HG03064 (cell line): ENCODE measurements at regions not wholly inside any gene's neighbourhood (a gene's known extent, or its start where the extent isn't known, plus 50 kb on each side); places are given as distances from the start of the nearest gene placed in this dataset.

Experiments
- ATAC-seq: cut with Tn5 transposase; IDR thresholded peaks from one replicate; pipeline ENCODE4 v1.9.1; 2021; ENCODE audit warnings: low read depth; ENCODE audit not compliant: unreplicated experiment

DNA sequence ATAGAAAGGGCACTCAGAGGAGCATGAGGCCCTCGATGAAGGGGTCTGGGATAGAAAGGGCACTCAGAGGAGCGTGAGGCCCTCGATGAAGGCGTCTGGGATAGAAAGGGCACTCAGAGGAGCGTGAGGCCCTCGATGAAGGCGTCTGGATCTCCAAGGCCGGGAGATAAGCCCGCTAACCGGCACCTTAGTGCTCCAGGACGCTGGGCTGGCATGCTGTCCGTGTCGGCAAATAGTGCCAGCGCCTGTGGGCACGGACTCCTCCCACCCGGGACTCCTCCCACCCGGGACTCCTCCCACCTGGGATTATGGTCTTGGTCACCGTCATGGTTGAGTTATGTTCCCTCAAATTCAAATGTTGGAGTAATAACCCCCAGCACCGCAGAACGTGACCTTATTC lies 725.3 kb downstream of the BRD1 start:
- no peak for ATAC-seq

DNA sequence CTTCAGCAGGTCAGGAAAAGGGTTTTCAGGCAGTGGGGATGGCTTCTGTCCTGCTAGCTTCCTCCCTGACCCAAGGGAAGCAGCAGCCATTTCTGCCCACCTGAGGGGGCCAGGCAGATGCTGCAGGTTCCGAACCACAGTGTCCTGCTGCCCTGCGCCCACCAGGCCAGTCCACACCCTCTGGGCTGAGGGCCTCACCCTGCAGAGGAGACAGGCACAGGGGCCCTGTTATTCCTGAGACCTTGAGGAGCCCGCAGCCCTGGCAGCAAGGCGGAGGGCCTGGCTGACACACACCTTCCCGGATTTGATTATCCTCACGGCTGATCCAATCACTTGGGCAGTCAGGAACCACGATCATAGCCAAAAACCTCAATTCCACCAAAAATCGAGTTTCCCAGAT lies 725.8 kb downstream of the BRD1 start:
- ATAC-seq: no peak

DNA sequence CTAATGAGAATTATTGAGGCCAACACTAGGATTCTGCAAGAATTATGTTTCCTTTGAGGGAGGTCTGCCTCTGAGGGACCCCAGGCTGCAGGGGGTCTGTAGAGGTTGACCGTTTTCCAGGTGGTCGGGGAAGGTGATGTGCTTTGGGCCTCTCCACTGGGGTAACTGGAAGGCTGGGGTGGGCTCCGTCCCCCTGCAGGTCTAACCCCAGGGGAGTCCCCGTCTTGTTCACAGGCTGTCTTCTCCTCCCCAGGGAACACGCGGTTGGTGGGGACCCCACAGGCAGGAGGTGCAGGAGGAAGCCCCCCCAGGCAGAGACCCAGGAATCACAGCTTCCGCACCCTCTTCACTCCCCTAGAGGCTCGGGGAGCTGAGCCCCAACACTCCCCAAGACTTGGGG lies 726.4 kb downstream of the BRD1 start:
- ATAC-seq: no peak

DNA sequence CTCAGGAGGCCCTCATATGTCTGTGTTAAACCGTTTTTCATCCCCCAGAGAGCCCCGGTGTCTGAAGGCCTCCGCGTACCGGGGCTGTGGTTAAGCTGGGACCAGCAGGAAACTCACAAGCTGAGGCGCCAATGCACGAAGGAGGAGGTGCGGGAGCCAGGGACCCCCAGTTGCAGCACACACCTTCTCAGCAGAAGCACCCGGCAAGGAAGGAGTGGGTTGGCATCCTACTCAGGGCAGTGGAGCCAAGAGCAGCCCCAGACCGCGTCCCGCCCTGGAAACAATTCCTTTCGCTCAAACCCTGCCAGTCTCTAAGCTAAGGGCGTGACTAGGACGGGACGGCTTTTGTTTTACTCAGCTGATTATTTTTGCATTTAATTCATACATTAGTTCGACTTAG lies 726.9 kb downstream of the BRD1 start:
- no peak for ATAC-seq

DNA sequence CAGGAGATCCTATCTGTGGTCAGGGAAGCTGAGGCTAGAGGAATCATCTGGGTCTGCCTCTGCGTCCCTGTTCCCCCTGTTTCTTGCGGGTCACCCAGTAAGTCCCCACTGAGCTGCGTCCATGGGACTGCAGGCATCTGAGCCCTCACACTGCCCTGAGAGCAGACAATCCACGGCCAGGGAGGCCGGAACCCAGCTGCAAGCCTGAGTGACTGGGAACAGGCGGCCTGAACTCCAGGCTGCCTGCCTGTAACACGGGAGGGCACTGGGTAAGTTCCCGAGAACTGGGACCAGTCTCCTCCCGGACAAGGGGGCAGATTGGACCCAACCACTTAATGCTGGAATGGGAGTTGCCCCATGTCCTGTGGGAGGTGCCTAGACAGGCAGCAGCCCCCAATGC lies 727.4 kb downstream of the BRD1 start:
- no peak for ATAC-seq

DNA sequence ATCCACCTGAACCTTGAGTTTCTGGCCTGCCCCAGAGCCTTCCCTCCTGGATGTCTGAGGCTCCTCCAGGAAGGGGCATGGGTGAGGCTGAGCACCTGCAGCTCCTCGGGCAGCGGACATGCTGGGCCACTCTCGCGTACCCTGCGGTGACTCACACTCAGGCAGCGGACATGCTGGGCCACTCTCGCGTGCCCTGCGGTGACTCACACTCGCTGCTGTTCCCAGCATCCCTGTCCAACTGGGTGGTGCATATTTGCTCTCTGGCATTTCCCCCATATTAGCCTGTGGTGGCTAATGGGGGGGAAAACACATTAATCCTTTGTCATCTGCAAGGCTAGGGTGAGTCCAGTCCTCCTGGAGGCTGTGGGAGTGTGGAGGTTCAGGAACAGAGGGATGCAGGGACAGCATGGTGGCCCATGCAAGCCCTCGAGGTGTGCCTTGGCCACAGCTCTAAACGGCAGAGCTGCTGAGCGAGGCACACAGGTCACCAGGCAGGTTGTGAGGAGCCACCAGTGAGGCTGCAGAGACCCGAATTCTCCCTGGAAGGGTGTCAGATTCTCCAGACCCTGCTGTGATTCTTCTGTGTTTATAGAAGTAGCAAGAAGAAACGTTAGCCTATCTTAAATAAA lies 728.1 kb downstream of the BRD1 start:
- no peak for ATAC-seq

DNA sequence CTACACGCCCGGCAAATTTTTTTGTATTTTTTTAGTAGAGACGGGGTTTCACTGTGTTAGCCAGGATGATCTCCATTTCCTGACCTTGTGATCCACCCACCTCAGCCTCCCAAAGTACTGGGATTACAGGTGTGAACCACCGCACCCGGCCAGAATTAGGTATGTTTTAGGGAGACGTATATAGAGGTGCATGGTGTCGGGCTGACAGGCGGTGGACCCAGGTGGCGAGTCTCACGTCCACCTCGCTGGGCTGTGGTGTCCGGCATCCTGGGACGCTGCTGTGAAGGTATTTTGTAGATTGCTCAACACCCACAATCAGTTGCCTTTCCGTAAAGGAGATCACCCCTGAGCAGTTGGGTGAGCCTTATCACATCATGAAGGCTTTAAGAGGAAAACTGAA lies 728.6 kb downstream of the BRD1 start:
- ATAC-seq: no peak

DNA sequence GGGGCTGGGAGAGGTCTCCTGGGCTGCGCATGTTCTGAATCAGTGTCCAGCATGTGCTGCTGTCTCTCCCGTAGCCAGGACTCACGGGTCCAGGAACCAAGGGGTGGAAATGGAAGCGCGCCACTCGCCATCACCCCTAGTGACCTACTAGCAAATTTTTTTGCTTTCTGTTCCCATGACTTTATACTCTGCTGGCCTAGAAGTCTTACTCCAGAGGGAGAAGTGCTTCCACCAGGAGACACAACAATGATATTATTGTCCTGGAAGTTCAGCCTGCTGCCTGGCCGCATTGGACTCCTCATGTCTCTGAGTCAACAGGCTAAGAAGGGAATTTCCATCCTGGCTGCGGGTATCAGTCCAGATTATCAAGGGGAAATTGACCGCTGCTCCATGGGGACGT lies 729.7 kb downstream of the BRD1 start:
- no peak for ATAC-seq

DNA sequence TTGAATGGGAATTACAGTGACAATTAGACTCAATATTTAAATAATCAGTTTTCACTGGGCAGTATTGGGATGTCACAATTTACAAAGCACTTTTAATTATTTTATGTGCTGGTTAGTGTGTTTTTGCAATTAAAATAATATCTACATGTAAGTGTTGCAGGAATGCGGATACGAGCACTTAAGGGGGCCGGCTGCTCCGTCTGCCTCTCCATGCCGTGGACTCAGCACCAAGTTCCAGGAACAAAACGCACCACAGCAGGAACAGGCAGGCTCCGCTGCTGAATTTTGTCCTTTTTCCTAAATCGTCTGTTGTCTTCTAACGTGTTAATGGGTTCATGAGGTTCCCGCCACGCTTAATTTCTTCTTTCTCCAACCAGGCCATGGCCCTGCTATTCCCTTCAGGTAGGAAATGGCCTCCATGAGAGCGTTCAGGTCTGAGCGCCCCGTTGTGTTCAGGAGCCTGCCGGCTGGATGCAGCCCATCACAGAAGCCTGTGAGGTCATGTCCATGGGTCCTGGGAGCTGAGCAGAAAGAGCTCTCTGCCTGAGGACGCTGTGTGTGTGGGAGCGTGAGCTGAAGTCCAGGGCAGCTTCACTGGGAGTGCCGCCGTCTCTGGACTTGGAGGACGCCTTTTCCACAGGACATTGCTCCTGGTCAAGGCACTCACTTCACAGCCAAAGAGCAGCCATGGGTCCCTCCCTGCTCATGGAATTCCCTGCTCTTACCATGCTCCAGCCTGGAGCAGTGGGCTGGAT lies 730.3 kb downstream of the BRD1 start:
- no peak for ATAC-seq

DNA sequence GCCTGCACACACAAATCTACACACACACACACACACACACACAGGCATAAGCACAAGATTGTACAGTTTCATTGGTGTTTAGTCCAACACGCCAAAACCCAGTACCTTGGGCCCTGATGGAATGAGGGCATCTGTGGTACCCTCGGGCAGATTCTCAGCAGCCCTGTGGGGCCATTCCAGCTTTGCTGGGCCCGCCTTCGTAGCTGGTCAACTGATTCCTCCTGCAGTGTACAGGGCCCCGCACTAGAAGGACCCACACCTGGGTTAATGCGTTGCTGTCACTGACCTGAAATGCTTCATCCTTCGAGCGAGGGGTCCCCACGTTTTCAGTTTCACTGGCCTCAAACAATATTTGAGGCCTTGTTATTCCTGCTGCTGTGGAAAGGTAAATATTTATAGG lies 731.2 kb downstream of the BRD1 start:
- ATAC-seq: no peak

DNA sequence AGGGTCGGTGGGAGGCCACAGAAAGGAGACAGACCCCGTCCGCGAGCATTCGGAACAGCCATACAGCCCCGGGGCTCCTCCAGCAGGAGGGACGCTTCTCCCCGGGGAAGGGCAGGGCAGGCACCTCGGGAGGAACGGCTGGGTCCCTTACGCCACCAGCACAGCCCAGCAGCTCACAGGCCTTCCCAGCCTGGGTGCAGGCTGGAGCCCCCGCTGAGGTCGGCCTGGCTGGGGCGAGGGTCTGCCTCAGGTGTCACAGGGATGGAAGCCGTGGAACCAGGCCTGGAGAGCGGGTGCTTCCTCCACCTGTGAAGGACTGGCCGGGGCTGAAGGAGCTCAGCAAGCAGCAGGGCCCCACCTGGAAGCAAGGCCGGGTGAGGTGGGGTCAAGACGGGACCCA lies 732.3 kb downstream of the BRD1 start:
- no peak for ATAC-seq

DNA sequence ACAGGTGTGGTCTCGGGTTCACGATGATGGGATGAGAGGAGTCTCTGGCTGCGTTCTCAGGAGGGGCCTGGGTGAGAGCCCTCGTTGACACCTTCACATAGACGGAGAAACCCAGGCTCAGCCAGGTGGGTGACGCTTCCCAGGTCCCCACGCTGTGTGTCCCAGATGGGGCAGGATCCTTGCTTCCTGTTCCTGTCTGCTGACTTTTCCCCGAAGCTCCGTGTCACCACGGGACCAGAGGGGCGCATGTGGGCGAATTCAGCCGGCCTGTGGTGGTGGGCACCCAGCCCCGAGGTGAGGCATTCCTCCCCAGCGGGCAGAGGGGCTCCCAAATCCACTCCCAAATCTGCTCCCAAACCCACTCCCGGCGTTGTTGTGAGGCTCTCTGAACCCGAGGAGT lies 732.8 kb downstream of the BRD1 start:
- ATAC-seq: no peak

DNA sequence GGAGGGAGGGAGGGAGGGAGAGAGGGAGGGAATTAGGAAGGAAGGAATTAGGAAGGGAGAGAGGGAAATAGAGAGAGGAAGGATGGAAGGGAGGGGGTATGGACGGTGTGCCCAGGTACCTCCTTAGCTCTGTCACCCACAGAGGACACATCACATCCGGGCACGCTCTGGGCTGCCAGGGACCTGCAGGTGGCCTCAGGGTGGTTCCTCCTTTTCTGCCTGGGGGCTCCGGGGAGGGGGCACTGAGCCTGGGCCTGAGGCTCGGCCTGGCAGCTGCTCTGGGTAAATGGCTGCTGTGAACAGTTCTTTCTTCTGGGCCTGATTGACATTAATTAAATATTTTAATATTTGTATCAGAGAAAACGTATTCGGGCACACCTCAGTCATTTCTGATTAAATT lies 733.5 kb downstream of the BRD1 start:
- ATAC-seq: no peak

DNA sequence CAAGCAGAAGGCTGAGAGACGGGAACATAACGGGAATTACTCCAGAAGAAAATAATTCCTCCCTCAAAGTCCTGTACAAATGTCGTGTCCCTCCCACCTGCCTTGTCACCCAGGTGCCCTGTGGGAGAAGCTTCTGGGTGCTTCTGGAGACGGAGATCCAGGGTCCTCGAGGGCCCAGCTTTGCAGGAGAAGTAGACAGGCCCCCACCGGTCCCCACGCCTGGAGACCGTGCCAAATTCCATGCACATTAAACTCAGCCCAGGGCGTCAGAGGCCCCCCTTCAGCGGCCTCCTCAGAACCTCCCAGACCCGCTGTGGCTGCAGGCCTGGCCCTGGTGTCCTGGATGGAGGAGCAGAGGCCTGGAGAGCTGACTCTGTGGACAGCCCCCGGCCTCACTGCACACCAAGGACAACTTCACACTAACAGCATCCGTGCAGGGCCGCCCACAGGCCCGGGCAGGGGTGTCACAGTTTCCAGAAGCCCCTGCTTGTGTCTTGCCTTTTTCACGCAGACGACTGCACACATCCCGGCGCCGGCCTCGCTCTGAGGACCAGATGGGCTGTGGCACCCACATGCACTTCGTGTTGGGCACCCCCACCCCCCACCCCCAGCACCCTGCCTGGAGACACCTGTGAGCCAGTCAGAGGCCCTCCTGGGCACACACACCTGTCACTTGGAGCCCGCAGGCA lies 734.3 kb downstream of the BRD1 start:
- ATAC-seq: no peak

DNA sequence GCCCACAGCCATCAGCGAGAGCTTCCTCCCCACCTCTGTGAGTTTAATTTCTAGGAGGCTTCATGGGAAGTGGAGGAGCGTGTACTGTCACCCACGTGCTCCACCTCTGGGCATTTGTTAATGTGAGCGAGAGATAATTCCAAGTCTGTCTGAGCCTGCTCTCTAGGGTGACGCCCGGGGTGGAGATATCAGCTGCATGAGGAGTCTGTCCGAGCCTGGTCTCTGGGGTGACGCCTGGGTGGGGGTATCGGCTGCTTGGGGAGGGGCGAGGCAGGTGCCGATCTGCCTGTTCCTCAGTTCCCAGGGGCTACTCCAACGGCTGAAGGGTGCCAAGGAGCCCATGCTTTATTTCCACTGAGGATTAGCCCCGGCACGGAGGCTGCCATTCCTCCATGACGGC lies 735.0 kb downstream of the BRD1 start:
- ATAC-seq: no peak

DNA sequence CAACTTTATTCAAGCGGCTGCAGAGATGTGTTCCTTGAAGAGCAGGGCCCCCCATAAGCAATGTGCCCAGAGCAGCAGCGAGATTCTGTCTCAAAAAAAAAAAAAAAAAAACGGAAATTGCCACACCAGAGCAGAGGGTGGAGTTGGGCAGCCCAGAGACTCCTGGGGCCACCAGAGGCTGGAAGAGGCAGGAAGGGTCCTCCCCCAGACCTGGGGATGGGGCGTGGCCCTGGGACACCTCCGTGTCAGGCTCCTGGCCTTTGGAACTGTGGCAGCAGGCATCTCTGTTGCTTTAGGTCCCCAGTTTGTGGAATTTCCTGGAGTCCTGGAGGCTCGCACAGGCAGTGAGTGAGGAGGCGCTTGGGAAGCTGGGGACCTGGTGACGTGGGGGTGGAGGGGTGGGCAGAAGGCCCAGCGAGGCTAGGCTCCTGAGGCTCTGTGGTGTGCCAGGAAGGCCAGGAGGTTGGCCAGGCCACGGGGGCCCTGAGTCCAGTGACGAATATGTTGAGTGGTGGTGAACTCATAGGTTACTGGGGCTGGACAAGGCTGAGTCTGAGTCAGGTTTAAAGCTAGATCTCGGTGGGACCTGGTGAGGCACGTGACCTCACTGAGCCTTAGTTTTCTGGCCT lies 735.6 kb downstream of the BRD1 start:
- ATAC-seq: no peak

DNA sequence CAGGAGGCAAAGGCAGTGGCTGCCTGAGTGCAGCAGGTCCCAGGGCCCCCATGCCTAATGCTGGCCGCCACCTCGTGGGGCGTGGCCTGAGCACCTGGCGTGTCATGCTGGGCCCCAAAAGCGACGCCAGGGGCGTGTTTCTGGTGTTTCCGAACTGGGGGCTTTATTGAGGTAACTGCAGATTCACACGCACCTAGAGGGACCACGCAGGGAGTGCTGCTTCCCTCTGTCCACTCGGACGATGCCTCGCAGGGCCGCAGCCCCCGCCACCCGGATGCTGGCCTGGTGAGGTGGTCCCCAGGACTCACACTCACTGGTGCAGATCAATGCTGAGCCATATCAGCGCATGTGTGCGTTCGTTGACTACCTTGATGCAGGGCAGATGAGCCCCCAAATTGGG lies 736.2 kb downstream of the BRD1 start:
- ATAC-seq: no peak

DNA sequence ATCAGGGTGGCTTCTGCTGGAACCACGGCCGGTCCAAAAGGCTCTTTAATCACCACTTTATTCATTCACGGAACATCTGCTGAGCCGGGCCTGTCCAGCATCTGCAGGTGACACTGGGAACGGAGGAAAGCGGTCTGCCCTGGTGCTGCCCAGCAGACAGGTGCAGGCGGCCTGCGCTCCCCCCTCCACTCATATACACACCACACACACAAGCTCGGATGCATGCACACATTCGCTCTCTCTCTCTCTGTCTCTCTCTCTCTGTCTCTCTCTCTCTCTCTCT lies 736.9 kb downstream of the BRD1 start:
- no peak for ATAC-seq

DNA sequence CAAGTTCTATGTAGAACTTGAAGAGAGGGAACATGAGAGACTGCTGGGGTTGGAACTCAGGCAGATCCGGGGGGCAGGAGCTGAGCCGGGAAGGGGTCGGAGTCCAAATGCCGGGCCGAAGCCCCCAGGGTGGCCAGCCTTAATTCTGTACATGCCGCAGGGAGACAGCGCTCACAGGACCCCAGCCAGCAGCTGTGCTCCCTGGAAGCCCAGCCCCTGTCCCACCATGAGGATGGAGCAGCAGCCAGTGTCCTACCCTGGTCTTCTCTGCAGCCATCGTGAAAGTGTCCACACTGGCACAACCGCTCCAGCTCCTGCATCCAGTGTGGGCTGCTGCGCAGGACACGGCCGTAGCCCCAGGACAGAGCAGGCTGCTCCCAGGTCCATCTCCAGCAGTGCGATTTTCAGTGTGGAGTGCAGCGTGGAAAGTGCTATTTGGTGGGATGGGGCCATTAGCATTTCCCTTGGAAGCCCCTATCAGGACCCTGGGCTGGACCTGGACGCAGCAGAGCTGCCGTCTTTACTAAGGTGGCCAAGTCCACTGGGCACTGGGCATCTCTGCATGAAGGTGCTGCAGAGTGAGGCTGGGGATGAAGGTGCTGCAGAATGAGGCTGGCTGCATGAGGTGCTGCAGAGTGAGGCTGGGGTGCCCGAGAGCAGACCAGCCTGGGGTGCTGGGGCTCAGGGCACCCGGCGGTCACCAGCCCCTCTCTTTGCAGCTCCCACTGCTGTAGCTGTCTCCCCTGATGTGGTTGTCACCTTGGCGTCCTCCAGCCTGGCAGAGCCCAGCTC lies 737.4 kb downstream of the BRD1 start:
- no peak for ATAC-seq

DNA sequence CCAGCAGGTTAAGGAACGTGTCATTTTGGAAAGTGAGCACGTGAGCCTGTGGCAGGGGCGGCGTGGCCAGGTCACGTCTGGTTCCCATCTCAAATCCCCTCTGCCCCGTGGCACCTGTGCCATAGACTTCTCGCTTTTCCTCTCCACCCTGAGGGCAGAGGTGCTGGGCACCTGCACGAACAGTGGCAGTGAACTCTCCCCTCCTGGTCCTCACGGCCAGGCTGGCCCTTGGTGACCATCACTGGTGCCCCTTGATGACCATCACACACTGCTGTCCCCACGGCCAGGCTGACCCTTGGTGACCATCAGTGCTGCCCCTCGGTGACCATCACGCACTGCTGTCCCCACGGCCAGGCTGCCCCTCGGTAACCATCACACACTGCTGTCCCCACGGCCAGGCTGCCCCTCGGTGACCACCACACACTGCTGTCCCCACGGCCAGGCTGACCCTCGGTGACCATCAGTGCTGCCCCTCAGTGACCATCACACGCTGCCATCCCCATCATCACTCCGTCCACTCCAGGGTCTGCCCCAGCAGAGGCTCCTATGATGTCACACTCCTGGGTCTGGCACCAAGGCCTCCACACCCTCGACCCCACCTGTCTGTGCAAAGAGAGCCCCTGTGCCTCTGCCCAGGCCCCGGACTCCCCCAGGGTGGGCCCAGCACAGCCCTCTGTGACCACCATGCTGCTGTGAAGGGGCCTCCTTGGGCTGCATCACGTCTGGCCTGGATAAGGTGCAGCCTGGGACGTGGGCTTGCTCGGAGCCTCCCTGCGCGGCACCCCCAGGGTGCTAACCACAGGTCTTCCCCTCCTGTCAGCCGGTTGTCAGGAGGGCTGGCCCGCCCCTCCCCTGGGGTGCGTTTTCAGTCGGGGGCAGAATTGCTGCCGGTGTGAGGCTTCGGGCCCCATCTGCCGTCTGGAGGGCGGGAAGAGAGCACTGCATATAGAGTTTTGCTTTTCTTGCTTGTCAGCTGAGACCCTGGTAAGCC lies 738.6 kb downstream of the BRD1 start:
- no peak for ATAC-seq
